GM21528 (cell line): ENCODE measurements at regions not wholly inside any gene's neighbourhood (a gene's known extent, or its start where the extent isn't known, plus 50 kb on each side); places are given as distances from the start of the nearest gene placed in this dataset.
"Not testable (repeated sequence)": the region's sequence is repeated elsewhere in the genome, so short reads cannot be mapped to it uniquely, and the experiment has no call there.

Source experiments
- ATAC-seq: cut with Tn5 transposase; IDR thresholded peaks from one replicate; pipeline ENCODE4 v1.9.1; 2021; ENCODE audit warnings: mild to moderate bottlenecking, moderate library complexity; ENCODE audit not compliant: unreplicated experiment, low FRiP score

GRCh38 chrX:37075892-37076595 lies 67.9 kb downstream of the FAM47C start:
- peak; percentile 90 for ATAC-seq

- ATAC-seq, result no peak
Observed at GRCh38 chrX:37076983-37077382, 68.8 kb downstream of the FAM47C start.

GRCh38 chrX:37077646-37078433 lies 69.7 kb downstream of the FAM47C start:
- no peak for ATAC-seq

GRCh38 chrX:37078434-37078703 lies 70.2 kb downstream of the FAM47C start:
- no peak for ATAC-seq

- no peak for ATAC-seq
Observed at GRCh38 chrX:37083880-37084279, 75.7 kb downstream of the FAM47C start.

GRCh38 chrX:37085699-37086098 lies 77.5 kb downstream of the FAM47C start:
- not testable (repeated sequence) for ATAC-seq

GRCh38 chrX:37086820-37087219 lies 78.7 kb downstream of the FAM47C start:
- not testable (repeated sequence) for ATAC-seq

GRCh38 chrX:37087875-37088274 lies 79.7 kb downstream of the FAM47C start:
- ATAC-seq, result not testable (repeated sequence)

GRCh38 chrX:37088778-37089177 lies 80.6 kb downstream of the FAM47C start:
- not testable (repeated sequence) for ATAC-seq

GRCh38 chrX:37090142-37090541 lies 82.0 kb downstream of the FAM47C start:
- ATAC-seq, result not testable (repeated sequence)

GRCh38 chrX:37096422-37097124 lies 88.4 kb downstream of the FAM47C start:
- ATAC-seq, result not testable (repeated sequence)
